Trophoblast cell (in vitro differentiated cells and primary cell): ENCODE measurements at regions not wholly inside any gene's neighbourhood (a gene's known extent, or its start where the extent isn't known, plus 50 kb on each side); places are given as distances from the start of the nearest gene placed in this dataset.

ENCODE experiments used
- DNase-seq, 2 donors: peaks; one replicate each; pipeline ENCODE4 v3.0.0-alpha.2; 2016
- H2AFZ ChIP-seq: 2 replicates; pipeline ENCODE4 v1.6.1; 2013; ENCODE audit warnings: low read length, moderate library complexity, mild to moderate bottlenecking; ENCODE audit not compliant: insufficient read depth, poor library complexity
- H2AK5ac ChIP-seq: 2 replicates; pipeline ENCODE4 v1.6.1; 2013; ENCODE audit warnings: mild to moderate bottlenecking, low read length
- H2BK120ac ChIP-seq: 2 replicates; pipeline ENCODE4 v1.6.1; 2013; ENCODE audit warnings: low read length, mild to moderate bottlenecking, moderate library complexity; ENCODE audit not compliant: insufficient read depth, poor library complexity
- H2BK12ac ChIP-seq: 2 replicates; pipeline ENCODE4 v1.6.1; 2013; ENCODE audit warnings: mild to moderate bottlenecking, low read length, moderate library complexity
- H2BK5ac ChIP-seq: 2 replicates; pipeline ENCODE4 v1.6.1; 2013; ENCODE audit warnings: low read length, low read depth, moderate library complexity, mild to moderate bottlenecking; ENCODE audit not compliant: poor library complexity
- H3K14ac ChIP-seq: 2 replicates; pipeline ENCODE4 v1.6.1; 2013; ENCODE audit warnings: mild to moderate bottlenecking, low read length
- H3K18ac ChIP-seq: 2 replicates; pipeline ENCODE4 v1.6.1; 2013; ENCODE audit warnings: mild to moderate bottlenecking, low read length
- H3K23ac ChIP-seq: 2 replicates; pipeline ENCODE4 v1.6.1; 2013; ENCODE audit warnings: low read length
- H3K27ac ChIP-seq: 2 replicates; pipeline ENCODE4 v1.5.1; 2013; ENCODE audit warnings: low read depth, mild to moderate bottlenecking, inconsistent platforms, low read length, moderate library complexity
- H3K27me3 ChIP-seq: 2 replicates; pipeline ENCODE4 v1.6.1; 2013; ENCODE audit warnings: inconsistent platforms, mild to moderate bottlenecking, low read length, moderate library complexity; ENCODE audit not compliant: insufficient read depth
- H3K36me3 ChIP-seq, 2 experiments: 1 replicate in 1 of 2; 2 replicates in 1 of 2; pipeline ENCODE4 v1.6.1; 2013; ENCODE audit warnings: low read length in 2 of 2, mild to moderate bottlenecking in 2 of 2, moderate library complexity in 1 of 2; ENCODE audit not compliant: insufficient read depth in 2 of 2, control insufficient read depth in 1 of 2
- H3K4ac ChIP-seq: 2 replicates; pipeline ENCODE4 v1.6.1; 2013; ENCODE audit warnings: low read depth, mild to moderate bottlenecking, low read length, moderate library complexity
- H3K4me1 ChIP-seq, 2 experiments: 1 replicate in 1 of 2; 2 replicates in 1 of 2; pipeline ENCODE4 v1.6.1; 2013; ENCODE audit warnings: low read length in 2 of 2, mild to moderate bottlenecking in 2 of 2, moderate library complexity in 1 of 2; ENCODE audit not compliant: insufficient read depth in 2 of 2, control insufficient read depth in 1 of 2
- H3K4me2 ChIP-seq: 2 replicates; pipeline ENCODE4 v1.6.1; 2013; ENCODE audit warnings: inconsistent platforms, mild to moderate bottlenecking, low read length, moderate library complexity
- H3K4me3 ChIP-seq: 2 replicates; pipeline ENCODE4 v1.5.1; 2013; ENCODE audit warnings: mild to moderate bottlenecking, low read depth, low read length, inconsistent platforms
- H3K79me1 ChIP-seq: one replicate; pipeline ENCODE4 v1.6.1; 2013; ENCODE audit warnings: low read length
- H3K79me2 ChIP-seq: 2 replicates; pipeline ENCODE4 v1.6.1; 2013; ENCODE audit warnings: low read length, mild to moderate bottlenecking; ENCODE audit not compliant: control insufficient read depth, insufficient read depth, poor library complexity
- H3K9ac ChIP-seq: 2 replicates; pipeline ENCODE4 v1.6.1; 2013; ENCODE audit warnings: mild to moderate bottlenecking, low read length
- H3K9me3 ChIP-seq: 2 replicates; pipeline ENCODE4 v1.6.1; 2013; ENCODE audit warnings: low read depth, mild to moderate bottlenecking, control low read depth, inconsistent platforms, low read length; ENCODE audit not compliant: insufficient read depth
- H4K12ac ChIP-seq: 2 replicates; pipeline ENCODE4 v1.6.1; 2013; ENCODE audit warnings: low read depth, mild to moderate bottlenecking, low read length, moderate library complexity
- H4K8ac ChIP-seq: 2 replicates; pipeline ENCODE4 v1.6.1; 2013; ENCODE audit warnings: low read depth, mild to moderate bottlenecking, low read length, moderate library complexity
- H4K91ac ChIP-seq: one replicate; pipeline ENCODE4 v1.6.1; 2013; ENCODE audit warnings: low read depth, mild to moderate bottlenecking, low read length, moderate library complexity
- WGBS: extraction: QIAGEN DNeasy Blood & Tissue Kit; methylation state at CpG from one replicate; pipeline ENCODE4 v1.1.7; 2013; ENCODE audit warnings: missing lambda C conversion rate; ENCODE audit not compliant: insufficient read length, insufficient coverage; ENCODE audit errors: extremely low coverage; 5-methylcytosine and 5-hydroxymethylcytosine counted together

DNA sequence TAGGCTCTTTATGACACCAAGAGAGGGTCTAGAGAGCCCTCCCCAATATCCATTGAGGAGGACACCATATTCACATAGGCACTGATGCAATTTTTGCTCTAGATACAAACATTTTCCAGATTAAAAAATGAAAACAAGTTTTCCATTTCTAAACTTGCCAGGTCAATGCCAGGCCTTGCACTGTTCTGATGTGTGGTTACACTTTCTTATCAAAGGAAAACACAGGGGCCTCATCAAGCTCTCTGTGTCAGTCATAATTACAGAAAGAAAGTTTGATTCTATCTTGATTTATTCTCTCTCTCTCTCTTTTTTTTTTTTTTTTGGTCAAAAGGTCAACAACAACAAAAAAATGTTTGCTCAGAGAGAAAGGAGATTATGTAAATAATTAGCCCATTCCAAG, 80.2 kb upstream of the ACSL4 start:
- Histone ChIP-seq H2BK12ac (no peak overlapping the region), H3K4me3 (no peak overlapping the region), H2BK120ac (no peak overlapping the region), H3K79me1 (no peaks in the 10 kb centered on the region), H2AK5ac (no peak overlapping the region), H3K23ac (no peak overlapping the region), H3K14ac (no peak overlapping the region), H4K91ac (no peak overlapping the region), H3K36me3 (no peaks in the 10 kb centered on the region), H4K8ac (no peak overlapping the region), H3K27ac (no peak overlapping the region), H3K79me2 (no peaks in the 10 kb centered on the region), H3K4me1 (no peaks in the 10 kb centered on the region), H3K27me3 (no peaks in the 10 kb centered on the region), H3K18ac (no peak overlapping the region), H2BK5ac (no peak overlapping the region), H3K4ac (no peak overlapping the region), H3K9ac (no peak overlapping the region), H2AFZ (no peak overlapping the region), H4K12ac (no peak overlapping the region), H3K4me2 (no peak overlapping the region), H3K9me3 (no peaks in the 10 kb centered on the region)
- no peak for DNase-seq

DNA sequence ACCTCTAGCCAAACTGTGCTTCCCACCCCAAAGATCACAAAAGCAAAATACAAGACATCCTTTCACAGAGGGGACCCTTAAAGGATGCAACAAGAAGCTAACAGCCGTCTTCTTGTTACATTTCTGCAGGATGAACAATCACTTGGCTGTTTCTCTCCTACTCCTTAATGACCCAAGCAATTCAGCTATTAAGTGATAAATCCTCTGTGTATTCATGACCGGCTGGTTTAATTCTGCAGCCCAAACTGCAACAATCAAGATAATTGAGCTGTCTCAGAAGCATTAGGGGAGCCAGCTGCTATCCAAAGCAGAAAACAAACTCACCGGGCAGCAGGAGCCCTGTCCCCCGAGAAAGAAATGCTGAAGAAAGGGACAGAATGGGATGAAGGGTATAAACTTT, 85.9 kb upstream of the ACSL4 start:
- no peak for DNase-seq

GRCh38 chrX:109822861-109823260, 89.8 kb upstream of the ACSL4 start:
- Histone ChIP-seq H2AK5ac (no peak overlapping the region), H3K4me2 (no peak overlapping the region), H2AFZ (no peak overlapping the region), H2BK120ac (no peak overlapping the region), H3K23ac (no peak overlapping the region), H3K18ac (no peak overlapping the region), H4K12ac (no peak overlapping the region), H3K4me3 (no peak overlapping the region), H3K79me2 (no peaks in the 10 kb centered on the region), H3K79me1 (peaks cover 2% of the 10 kb centered on the region), H3K27ac (no peak overlapping the region), H2BK12ac (no peak overlapping the region), H3K27me3 (no peaks in the 10 kb centered on the region), H3K4ac (no peak overlapping the region), H3K14ac (no peak overlapping the region), H3K4me1 (peaks cover 0 to 4% of the 10 kb centered on the region in 2 experiments), H4K8ac (no peak overlapping the region), H4K91ac (no peak overlapping the region), H3K9ac (no peak overlapping the region), H2BK5ac (no peak overlapping the region), H3K9me3 (no peaks in the 10 kb centered on the region), H3K36me3 (no peaks in the 10 kb centered on the region)
- DNase-seq: no peak
- WGBS: no CpG with 5 or more reads among the region's 4 CpGs

More for the DNA sequence above, 85.9 kb upstream of the ACSL4 start:
- Histone ChIP-seq H3K14ac (no peak overlapping the region), H3K9ac (no peak overlapping the region), H2AFZ (no peak overlapping the region), H3K4ac (no peak overlapping the region), H3K4me3 (no peak overlapping the region), H3K36me3 (no peaks in the 10 kb centered on the region), H2BK5ac (no peak overlapping the region), H3K4me1 (no peaks in the 10 kb centered on the region), H4K91ac (no peak overlapping the region), H3K4me2 (no peak overlapping the region), H3K18ac (no peak overlapping the region), H3K23ac (no peak overlapping the region), H3K27ac (no peak overlapping the region), H3K79me1 (no peaks in the 10 kb centered on the region), H4K8ac (no peak overlapping the region), H2AK5ac (no peak overlapping the region), H3K79me2 (no peaks in the 10 kb centered on the region), H3K27me3 (no peaks in the 10 kb centered on the region), H2BK12ac (no peak overlapping the region), H4K12ac (no peak overlapping the region), H3K9me3 (no peaks in the 10 kb centered on the region), H2BK120ac (no peak overlapping the region)
- no CpG with 5 or more reads among the region's 4 CpGs for WGBS

GRCh38 chrX:109826954-109827708, 94.1 kb upstream of the ACSL4 start:
- H3K79me1 ChIP-seq: peaks cover 6% of the 10 kb centered on the region
- no peak overlapping the region for H2BK12ac ChIP-seq
- H2AFZ ChIP-seq: no peak overlapping the region
- no peak overlapping the region for H3K23ac ChIP-seq
- no peaks in the 10 kb centered on the region for H3K27me3 ChIP-seq
- peak overlapping the region; percentile 43 for H2BK120ac ChIP-seq
- no peak overlapping the region for H3K4me3 ChIP-seq
- WGBS: no CpG with 5 or more reads among the region's 1 CpG
- H3K14ac ChIP-seq: no peak overlapping the region
- no peak overlapping the region for H2BK5ac ChIP-seq
- H3K36me3 ChIP-seq: no peaks in the 10 kb centered on the region
- H3K4me1 ChIP-seq: peaks cover 0 to 4% of the 10 kb centered on the region in 2 experiments
- H4K91ac ChIP-seq: no peak overlapping the region
- DNase-seq: peak; percentile 78 to 80
- no peak overlapping the region for H4K8ac ChIP-seq
- H3K18ac ChIP-seq: no peak overlapping the region
- no peak overlapping the region for H4K12ac ChIP-seq
- H3K79me2 ChIP-seq: no peaks in the 10 kb centered on the region
- H3K9me3 ChIP-seq: no peaks in the 10 kb centered on the region
- H3K4me2 ChIP-seq: no peak overlapping the region
- H3K4ac ChIP-seq: no peak overlapping the region
- no peak overlapping the region for H2AK5ac ChIP-seq
- H3K27ac ChIP-seq: peak overlapping the region; percentile 26
- H3K9ac ChIP-seq: no peak overlapping the region
